ENCODE measurements at regions not wholly inside any gene's neighbourhood (a gene's known extent, or its start where the extent isn't known, plus 50 kb on each side); places are given as distances from the start of the nearest gene placed in this dataset.

DNA sequence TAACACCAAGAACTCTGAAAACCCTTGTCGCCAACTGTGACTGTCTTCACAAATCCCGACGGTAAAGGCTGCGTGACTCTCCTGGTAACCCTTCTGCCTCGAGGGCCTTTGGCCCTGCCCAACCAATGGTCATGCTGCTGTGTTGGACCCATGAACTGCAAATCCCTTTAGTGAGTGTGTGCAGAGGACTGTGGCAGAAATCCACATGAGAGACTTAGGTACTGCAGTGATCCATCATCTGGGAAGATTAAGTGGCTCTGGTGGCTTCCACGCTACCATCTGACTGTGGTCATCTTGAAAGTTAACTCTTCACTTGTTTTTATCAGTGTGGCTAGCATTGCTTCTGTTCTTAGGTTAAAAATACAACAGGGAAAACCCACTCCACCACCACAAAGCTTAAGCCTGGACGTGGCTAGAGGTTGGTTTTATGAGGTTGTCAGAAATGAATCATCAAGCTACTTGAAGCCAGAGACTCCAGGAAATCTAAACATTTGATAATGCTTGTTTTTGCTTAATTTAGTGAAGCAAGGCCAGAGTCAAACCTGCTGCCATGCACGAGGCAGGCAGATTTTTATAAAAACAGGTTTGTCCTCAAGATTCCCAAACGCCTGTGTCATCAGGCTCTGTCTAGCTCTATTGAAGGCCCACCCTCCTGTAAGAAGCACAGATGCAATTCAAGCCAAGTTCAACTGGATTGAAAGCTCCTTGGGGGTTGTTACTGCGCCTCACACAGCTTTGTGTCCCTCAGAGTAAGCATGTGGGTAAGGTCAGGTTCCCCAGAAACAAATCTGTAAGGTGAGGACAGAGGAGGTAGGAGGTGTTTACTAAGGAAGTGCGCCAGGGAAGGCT is 52.7 kb upstream of the ERCC6L2 start:
- no peak for DNase-seq

DNA sequence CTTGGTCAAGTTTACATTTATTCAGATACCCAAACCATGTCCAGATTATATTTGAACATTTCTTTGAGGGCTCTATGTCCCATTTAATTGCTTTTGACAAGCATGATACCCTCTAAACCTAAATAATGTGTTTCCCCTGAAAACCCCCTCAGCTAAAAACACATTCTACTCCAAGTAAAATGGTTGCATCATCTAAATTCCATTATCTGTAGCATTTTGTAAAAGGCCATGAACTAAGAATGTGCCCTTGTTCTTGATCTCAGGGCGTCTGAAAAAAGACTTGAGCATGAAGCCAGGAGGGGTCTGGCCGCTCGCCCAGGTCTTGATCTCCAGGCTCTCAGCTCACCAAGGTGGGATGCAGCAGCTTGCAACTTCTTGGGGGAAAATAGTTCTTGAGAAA is 53.5 kb upstream of the ERCC6L2 start:
- DNase-seq, result no peak

- no peak for DNase-seq
These were observed 55.4 kb upstream of the ERCC6L2 start for GRCh38 chr9:95820074-95820473.

- DNase-seq, result no peak
These were observed 55.9 kb upstream of the ERCC6L2 start for GRCh38 chr9:95819636-95820035.

DNA sequence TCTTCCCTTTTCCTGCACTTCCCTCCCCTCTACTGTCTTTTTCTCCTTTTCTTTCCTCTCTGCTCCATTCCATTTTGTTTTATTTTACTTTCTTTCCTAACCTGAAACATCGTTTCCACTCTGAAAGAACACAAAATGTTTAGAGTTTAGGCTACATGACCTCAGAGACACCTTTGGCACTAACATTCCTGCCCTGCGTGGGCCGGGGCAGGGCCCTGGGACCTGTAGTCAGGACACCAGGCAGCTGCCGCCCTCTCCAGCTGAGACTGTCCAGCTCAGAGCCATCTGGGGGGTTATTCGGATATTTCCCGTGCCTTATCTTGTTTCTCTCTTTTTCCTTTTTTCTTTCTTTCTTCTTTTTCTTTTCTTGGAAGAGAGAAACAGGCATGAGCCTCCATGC is 58.3 kb upstream of the ERCC6L2 start:
- no peak for DNase-seq

DNA sequence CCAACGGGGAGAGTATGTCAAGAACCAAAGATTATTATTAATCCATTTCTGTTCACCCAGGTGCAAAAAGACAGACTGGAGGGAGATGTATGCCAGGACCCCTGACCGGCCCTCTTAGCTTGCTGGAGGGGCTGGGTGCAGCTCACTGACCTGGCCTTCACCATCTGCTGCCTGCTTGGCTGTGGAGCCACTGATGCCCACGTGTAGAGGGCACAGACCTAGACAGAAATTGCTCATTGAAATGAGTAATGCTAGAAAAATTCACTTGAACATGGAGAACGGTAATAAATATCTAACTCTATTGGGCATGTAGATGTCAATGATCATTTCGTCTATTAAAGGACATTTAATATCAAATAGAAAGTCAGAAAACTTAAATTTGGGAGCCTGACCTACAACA is 58.8 kb upstream of the ERCC6L2 start:
- DNase-seq, result no peak

- DNase-seq, result no peak
These were observed 59.5 kb upstream of the ERCC6L2 start for GRCh38 chr9:95815961-95816360.

- DNase-seq, result no peak
These were observed 60.4 kb upstream of the ERCC6L2 start for GRCh38 chr9:95815133-95815532.

GRCh38 chr9:95813923-95814322 is 61.6 kb upstream of the ERCC6L2 start:
- no peak for DNase-seq

- DNase-seq, result no peak
These were observed 64.7 kb upstream of the ERCC6L2 start for GRCh38 chr9:95810814-95811213.

GRCh38 chr9:95810133-95810532 is 65.4 kb upstream of the ERCC6L2 start:
- DNase-seq, result no peak

- DNase-seq, result no peak
These were observed 65.8 kb upstream of the ERCC6L2 start for GRCh38 chr9:95809686-95810085.

GRCh38 chr9:95808011-95808410 is 67.5 kb upstream of the ERCC6L2 start:
- DNase-seq, result no peak

DNA sequence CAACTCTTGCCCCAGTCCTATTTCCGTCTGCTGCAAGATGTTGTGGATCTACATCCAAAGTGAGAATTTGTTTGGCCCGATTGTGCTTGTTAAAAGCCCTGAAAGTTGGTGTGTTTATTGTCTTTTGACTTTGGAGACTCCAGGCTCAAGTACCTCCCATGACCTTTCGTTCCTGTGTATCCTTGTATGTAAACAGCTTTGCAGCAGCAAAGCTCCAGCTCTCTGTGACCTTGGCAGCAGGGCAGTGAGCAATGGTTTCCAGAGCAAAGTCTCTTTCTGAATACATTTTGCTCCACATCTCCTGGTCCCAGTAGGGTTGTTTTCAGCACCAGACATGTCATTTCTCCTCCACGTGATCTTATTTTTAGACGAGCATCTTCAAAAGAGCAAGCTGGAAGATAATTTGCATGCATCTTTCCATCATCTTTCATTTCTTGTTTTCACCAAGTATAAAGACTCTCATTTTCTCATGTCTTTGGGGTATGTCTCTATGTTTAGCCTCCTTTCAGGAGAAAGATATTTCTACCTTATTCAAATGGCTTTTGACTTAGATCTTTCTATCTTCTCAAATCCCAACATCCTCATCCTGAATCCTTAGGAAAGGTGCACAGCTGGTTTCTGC is 68.1 kb upstream of the ERCC6L2 start:
- no peak for DNase-seq

DNA sequence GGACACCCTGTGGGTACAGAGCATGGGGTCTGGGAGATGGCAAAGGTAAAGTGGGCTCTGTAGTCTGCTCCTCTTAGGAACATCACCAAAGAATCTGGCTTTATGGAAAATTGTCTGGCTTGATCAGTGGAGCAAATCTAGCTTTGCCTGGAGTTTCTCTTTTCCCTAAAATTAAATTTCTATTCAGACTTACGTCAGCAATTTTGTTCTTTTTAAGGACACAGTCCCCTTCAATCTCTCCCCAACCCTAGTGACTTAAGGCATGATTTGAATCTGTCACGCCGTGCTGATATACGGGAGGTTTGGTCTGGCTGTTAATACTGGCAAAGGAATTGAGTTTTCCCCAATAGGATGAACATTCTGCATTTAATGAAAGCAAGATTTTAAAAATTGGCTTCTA is 72.3 kb upstream of the ERCC6L2 start:
- no peak for DNase-seq

DNA sequence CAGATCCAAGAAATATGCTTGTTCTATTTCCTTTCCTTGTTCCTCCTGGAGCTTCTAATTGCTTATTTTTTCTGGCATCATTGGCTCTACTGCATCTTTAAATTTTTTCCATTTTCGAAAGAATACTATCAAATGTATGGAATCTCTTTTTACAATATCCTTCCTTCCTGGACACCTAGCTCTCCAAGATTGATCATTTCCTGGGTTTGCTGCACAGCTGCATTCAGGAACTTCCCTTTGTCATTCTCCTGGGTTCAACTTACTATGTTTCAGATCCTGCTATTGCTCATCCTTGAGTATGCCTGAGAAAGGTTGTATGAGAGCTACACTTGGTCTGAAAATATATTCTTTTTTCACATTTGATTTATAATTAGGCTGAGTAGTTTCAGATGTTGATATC is 73.7 kb upstream of the ERCC6L2 start:
- no peak for DNase-seq

GRCh38 chr9:95796029-95796428 is 79.5 kb upstream of the ERCC6L2 start:
- DNase-seq, result no peak

DNA sequence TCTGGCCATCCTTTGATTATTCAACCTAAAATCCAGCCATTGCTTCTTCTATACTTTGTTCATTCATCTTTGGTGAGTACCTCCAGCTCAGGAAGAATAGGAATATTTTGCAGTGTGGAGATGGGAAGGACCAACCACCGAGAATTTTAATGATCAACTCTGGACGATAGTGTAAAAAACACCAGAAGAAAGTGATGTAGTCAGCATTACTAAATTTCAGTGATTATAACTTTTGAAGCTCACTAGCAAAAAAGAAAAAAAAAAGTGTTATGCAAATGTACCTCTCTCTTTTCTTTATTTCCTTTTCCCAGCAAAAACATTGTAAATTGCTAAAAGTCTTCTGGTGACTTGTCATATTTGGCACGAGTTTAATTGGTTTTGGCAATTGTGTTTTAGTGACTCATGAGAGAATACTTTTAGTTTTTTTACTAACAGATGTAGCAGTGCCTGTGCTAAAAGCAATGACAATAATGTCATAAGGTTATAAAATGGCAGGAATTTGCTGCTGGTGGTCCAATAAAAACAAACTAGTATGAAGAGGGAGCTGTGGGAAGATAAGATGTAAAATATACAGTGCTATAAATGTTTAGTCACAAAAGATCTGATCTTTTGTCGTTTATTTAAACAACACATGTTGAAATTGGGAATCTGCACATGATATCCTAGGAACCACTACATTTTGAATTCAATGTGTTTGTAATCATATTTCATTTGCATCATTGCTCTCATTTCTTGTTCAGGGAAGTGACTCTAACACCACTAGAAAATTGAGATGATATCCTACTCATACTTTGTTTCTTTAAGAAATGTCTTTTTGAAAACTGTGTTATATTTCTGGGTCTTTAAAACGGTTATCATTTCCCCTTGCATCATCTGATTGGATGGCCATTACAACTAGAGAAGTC is 81.3 kb upstream of the ERCC6L2 start:
- DNase-seq, result no peak

GRCh38 chr9:95791695-95792094 is 83.8 kb upstream of the ERCC6L2 start:
- no peak for DNase-seq

- DNase-seq, result no peak
These were observed 84.2 kb upstream of the ERCC6L2 start for GRCh38 chr9:95791286-95791685.

GRCh38 chr9:95788521-95788991 is 86.9 kb upstream of the ERCC6L2 start:
- no peak for DNase-seq

DNA sequence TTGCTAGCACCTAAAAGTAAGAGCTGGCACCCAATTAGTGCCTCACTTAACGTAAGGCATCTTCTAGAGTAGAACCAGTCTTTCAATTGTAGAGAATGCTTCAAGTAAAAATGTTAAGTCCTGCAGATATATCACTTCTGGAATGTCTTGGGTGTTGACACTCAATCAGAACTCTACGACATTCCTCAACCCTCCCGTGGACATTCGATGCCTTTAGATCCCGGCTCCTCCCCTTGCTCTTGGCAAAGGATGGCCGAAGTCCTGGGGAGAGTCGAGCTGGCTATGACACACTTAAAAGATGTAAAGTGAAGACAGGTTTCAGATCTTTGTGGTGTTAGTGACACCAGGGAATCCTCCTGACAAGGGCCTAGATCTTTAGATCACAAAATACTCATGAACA is 87.5 kb upstream of the ERCC6L2 start:
- DNase-seq, result no peak

DNA sequence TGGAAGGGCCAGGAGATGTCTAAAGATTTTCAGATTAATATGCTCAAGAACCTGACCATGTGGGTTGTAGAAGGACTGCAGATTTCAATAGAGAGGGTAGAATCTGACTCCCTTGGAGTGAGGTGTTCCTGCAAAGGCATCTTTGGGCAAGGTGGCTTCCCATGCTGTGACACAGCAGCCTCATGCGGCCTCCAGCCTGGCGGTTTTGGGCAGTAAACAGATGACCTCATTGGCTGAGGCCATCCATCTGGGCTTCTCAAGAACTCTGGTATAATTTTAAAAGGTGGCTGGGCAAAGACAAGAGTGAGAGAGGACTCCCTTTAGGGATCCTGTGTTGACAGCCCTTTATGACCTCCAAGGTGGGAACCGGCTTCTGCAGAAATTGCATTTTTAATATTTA is 90.3 kb upstream of the ERCC6L2 start:
- DNase-seq, result no peak

DNA sequence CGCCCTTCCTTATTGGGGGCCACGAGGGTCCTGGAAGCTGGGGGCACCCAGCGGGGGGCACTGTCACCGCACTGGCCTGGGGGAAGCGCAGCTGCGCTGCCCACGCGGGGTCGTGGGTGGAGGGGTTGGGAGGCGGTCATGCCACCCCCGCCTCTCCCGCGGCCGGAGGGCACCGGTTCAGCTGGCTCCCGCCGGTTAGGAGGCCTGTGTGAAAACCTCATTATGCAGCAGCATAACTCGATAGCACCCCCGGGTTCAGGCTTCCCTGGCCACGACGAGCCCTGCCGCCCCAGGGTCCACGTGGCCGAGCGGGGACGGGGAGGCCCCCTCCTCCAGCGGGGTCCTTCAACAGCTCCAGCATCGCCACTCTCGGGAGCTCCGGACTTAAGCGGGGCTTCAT is 91.2 kb upstream of the ERCC6L2 start:
- DNase-seq, result no peak
